ENCODE measurements at regions not wholly inside any gene's neighbourhood (a gene's known extent, or its start where the extent isn't known, plus 50 kb on each side); places are given as distances from the start of the nearest gene placed in this dataset.

GRCh38 chr2:6264198-6264597 is 572.0 kb downstream of the SOX11 start:
- DNase-seq: no peak

GRCh38 chr2:6281524-6281923 is 584.2 kb downstream of the CMPK2 start:
- DNase-seq: no peak

GRCh38 chr2:6283259-6283658 is 582.4 kb downstream of the CMPK2 start:
- DNase-seq: no peak

GRCh38 chr2:6287406-6287805 is 578.3 kb downstream of the CMPK2 start:
- DNase-seq: no peak

- no peak for DNase-seq
Observed at GRCh38 chr2:6288791-6289190, 576.9 kb downstream of the CMPK2 start.

DNA sequence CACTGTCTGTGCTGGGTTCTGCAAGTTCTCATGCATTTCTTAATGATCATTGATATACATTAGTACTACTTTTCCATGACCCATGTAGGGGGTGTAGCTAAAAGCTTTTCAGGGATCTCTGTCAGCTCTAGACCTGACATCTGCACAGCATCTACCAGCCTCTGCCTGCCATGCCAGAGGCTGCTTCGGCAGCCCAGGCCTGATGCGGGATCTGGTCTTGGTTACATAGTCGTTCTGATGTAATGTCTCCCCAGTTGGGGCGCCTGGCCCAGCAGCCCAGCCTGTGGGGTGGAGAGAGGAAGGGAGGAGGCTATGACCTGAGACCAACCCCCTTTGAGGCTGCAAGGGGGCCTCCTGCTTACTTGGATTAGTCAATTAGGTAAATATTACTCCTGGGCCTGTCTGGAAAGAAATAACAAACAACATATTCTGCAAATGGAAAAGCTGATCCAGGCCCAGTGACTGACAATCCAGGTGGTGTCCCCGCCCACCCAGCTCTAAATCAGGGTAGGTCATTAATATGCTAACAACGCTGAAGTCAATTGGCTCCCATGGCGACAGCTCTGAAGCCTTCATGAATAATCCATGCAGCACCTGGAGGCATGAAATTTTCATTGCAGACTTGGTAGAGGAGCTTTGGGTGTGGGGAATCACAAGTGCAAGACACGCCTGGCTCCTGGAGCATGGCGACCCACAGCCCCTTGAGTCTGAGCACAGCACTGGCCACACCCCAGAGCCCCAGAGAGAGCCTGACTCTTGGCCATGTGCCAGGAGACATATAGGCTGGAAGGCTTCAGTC is 575.3 kb downstream of the CMPK2 start:
- DNase-seq: no peak

GRCh38 chr2:6294791-6295190 is 570.9 kb downstream of the CMPK2 start:
- DNase-seq: no peak

DNA sequence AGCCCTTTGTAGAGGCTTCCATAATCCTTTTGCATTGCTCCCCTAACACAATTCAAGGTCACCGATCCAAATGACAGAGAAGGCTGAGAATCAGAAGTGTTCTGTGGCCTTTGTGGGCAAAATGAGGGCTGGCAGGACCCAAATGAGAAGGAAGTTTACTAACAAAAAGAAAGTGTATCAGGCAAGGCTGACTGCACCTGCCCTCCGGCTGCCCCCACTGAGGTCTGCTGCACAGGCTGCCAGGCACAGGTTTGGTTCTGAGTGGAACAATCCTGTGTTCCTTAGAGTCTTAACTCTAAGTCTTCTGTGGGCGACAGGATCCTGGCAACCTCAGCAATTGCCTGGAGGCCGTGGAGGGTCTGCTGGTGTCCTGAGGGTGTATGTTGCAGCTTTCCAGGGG is 568.5 kb downstream of the CMPK2 start:
- DNase-seq: no peak

DNA sequence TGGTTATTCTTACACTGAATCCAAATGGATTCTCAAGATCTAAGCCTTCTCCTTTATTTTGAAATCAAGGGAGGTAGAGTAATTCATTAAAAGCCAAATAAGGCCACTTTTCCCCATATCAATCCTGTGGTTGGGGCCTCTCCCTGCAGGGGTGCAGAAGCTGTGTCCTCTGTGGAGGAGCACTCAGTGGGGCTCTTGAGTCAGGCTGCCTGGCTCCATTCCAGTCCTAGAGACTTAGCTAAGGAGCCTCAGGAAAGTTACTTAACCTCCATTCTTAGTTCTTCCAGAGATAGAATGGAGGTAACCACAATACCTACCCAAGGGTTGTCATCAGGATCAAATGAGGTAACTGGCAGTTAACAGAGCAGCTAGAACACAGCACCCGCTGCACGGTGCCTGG is 564.3 kb downstream of the CMPK2 start:
- DNase-seq: no peak

DNA sequence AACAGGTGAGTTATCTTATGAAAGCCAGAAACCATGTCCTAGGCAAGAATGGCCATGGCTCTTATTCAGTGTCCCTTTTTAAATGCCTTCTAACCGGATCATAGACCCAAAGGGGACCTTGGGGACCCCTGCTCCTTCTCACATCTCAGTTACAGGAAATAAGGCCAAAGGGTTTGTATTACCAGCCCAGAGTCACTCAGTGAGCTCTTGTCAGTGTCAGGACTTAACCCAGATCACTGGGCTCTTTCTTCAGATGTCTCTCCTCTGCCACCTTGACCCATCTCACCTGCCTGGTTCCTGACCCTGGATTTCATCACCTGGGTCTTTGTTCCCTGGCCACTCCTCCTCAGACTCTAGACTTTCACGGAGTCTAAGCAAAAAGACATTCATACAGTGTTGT is 556.7 kb downstream of the CMPK2 start:
- DNase-seq: no peak

GRCh38 chr2:6309415-6310255 is 556.1 kb downstream of the CMPK2 start:
- no peak for DNase-seq

- no peak for DNase-seq
Observed at GRCh38 chr2:6310256-6311215, 555.2 kb downstream of the CMPK2 start.

- DNase-seq: no peak
Observed at GRCh38 chr2:6312367-6312766, 553.3 kb downstream of the CMPK2 start.

- DNase-seq: no peak
Observed at GRCh38 chr2:6314218-6314960, 551.3 kb downstream of the CMPK2 start.

- DNase-seq: no peak
Observed at GRCh38 chr2:6325616-6326015, 540.1 kb downstream of the CMPK2 start.

- DNase-seq: no peak
Observed at GRCh38 chr2:6326958-6327357, 538.7 kb downstream of the CMPK2 start.

DNA sequence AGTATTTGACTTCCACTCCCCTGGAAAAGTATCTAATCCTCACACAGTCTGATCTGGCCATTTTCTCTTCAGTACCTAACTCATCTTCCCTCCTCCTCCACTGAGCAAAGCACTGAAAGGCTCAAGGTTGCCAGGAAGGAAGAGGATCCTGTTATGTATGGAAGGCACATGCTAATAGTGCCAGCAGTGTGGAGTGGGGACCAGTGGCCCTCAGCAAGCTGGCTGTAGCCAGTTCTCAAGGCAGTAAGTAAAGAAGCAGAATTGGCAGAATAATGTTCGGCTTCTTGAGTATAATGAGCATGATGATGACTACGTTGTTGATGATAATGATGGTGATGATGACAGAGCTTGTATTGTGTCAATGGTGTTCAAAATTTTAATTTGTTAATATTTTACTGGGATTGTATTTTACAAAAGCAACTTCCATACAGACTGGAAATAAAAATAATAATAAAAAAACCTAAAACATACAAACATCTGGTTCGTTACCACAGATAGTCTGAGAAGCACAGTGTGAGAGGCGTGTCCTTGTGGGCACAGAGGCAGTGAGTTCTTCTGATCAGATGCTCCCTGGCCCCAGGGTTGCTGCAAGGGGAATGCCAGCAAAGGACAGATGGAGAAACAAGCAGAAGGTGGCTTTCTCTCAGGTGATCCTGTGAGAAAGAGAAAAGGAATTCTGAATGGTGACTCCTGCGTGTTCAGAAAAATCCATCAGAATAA is 528.8 kb downstream of the CMPK2 start:
- DNase-seq: no peak

DNA sequence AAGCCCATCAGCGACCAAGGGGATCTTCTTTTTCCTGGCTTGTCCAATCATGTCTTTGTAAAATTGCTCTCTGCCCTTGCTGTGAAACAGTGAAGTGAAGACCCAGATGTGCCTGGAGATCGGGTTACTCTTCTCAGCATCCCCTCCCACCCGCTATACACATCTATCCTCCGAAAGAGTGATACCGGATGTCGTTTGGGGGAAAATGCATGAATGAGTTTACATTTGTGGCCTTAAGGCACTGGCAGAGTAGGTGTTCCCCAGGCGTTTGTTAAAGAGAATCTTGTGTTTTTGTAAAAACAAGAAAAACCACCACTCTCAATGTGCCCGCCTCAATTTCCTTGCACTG is 528.3 kb downstream of the CMPK2 start:
- no peak for DNase-seq

- no peak for DNase-seq
Observed at GRCh38 chr2:6341588-6342129, 524.0 kb downstream of the CMPK2 start.

- no peak for DNase-seq
Observed at GRCh38 chr2:6342273-6342920, 523.3 kb downstream of the CMPK2 start.
